HEK293 (cell line): ENCODE measurements at regions not wholly inside any gene's neighbourhood (a gene's known extent, or its start where the extent isn't known, plus 50 kb on each side); places are given as distances from the start of the nearest gene placed in this dataset.
A peak's percentile ranks its signal among the peaks of the same experiment; 100 is the strongest.

Source experiments
- CTCF ChIA-PET: fragments of 350-600 bp; formaldehyde crosslinking; extraction: SDS; loops from one replicate; lab custom pipeline; 2021; ENCODE audit warnings: antibody characterized with exemption; lab: Yijun Ruan, JAX
- POLR2A ChIA-PET: fragments of 300-600 bp; formaldehyde crosslinking; extraction: SDS; loops from one replicate; lab custom pipeline; 2020; ENCODE audit warnings: antibody characterized with exemption, inconsistent platforms; lab: Yijun Ruan, JAX
- H3K27ac ChIP-seq: fragments of 200-500 bp; sonication (Bioruptor generic); 2 replicates; pipeline ENCODE4 v1.5.1; 2014; ENCODE audit warnings: low read depth, low read length, control low read depth, inconsistent platforms; ENCODE audit errors: extremely low read depth
- H3K36me3 ChIP-seq, 2 experiments: fragments of 200-500 bp in 1 of 2; sonication (Bioruptor generic) in 1 of 2; 1 replicate in 1 of 2; 2 replicates in 1 of 2; pipeline ENCODE4 v1.5.1; 2014 to 2017; ENCODE audit warnings: inconsistent platforms in 2 of 2, low read length in 2 of 2; ENCODE audit not compliant: control insufficient read depth in 2 of 2, insufficient read depth in 1 of 2
- H3K4me1 ChIP-seq: fragments of 200-500 bp; sonication (Bioruptor generic); 2 replicates; pipeline ENCODE4 v1.5.1; 2014; ENCODE audit warnings: mild to moderate bottlenecking, low read length, inconsistent platforms; ENCODE audit not compliant: control insufficient read depth, insufficient read depth
- H3K4me3 ChIP-seq: 2 replicates; pipeline ENCODE4 v1.5.1; 2011; ENCODE audit warnings: low read depth, mild to moderate bottlenecking, control low read depth, low read length, moderate library complexity
- H3K9me3 ChIP-seq: fragments of 200-500 bp; sonication (Bioruptor generic); 2 replicates; pipeline ENCODE4 v1.5.1; 2014; ENCODE audit warnings: low read depth, low read length, inconsistent platforms; ENCODE audit not compliant: control insufficient read depth, insufficient read depth
- FEZF1 ChIP-seq: fragments of 450-650 bp; formaldehyde crosslinking; IDR thresholded peaks from 2 replicates; pipeline ENCODE4 v1.5.1; 2016; ENCODE audit warnings: missing biosample characterization, missing genetic modification characterization
- GLI4 ChIP-seq: fragments of 450-650 bp; formaldehyde crosslinking; IDR thresholded peaks from 2 replicates; pipeline ENCODE4 v1.5.1; 2016; ENCODE audit warnings: missing biosample characterization, missing genetic modification characterization
- GLIS1 ChIP-seq: fragments of 450-650 bp; formaldehyde crosslinking; IDR thresholded peaks from 2 replicates; pipeline ENCODE4 v1.5.1; 2016; ENCODE audit warnings: missing biosample characterization, missing genetic modification characterization
- REPIN1 ChIP-seq: fragments of 450-650 bp; formaldehyde crosslinking; IDR thresholded peaks from 2 replicates; pipeline ENCODE4 v1.5.1; 2017; ENCODE audit warnings: missing biosample characterization, missing genetic modification characterization, low read depth
- ZBTB1 ChIP-seq: fragments of 450-650 bp; formaldehyde crosslinking; IDR thresholded peaks from 2 replicates; pipeline ENCODE4 v1.5.1; 2016; ENCODE audit warnings: missing biosample characterization, missing genetic modification characterization
- ZFHX2 ChIP-seq: fragments of 450-650 bp; formaldehyde crosslinking; conservative IDR thresholded peaks from 2 replicates; pipeline ENCODE4 v1.5.1; 2016; ENCODE audit warnings: missing biosample characterization, missing genetic modification characterization
- ZIC2 ChIP-seq: fragments of 450-650 bp; formaldehyde crosslinking; IDR thresholded peaks from 2 replicates; pipeline ENCODE4 v1.5.1; 2016; ENCODE audit warnings: missing biosample characterization, missing genetic modification characterization
- ZNF112 ChIP-seq: fragments of 450-650 bp; formaldehyde crosslinking; IDR thresholded peaks from 2 replicates; pipeline ENCODE4 v1.5.0; 2017; ENCODE audit warnings: missing biosample characterization, missing genetic modification characterization
- ZNF157 ChIP-seq: fragments of 450-650 bp; formaldehyde crosslinking; IDR thresholded peaks from 2 replicates; pipeline ENCODE4 v1.5.1; 2016; ENCODE audit warnings: missing biosample characterization, missing genetic modification characterization
- ZNF16 ChIP-seq: fragments of 450-650 bp; formaldehyde crosslinking; IDR thresholded peaks from 2 replicates; pipeline ENCODE4 v1.5.1; 2016; ENCODE audit warnings: low read depth, missing biosample characterization, missing genetic modification characterization
- ZNF184 ChIP-seq: fragments of 450-650 bp; IDR thresholded peaks from 2 replicates; pipeline ENCODE4 v1.5.1; 2018; ENCODE audit warnings: missing biosample characterization, mild to moderate bottlenecking, missing genetic modification characterization
- ZNF23 ChIP-seq: fragments of 450-650 bp; formaldehyde crosslinking; IDR thresholded peaks from 2 replicates; pipeline ENCODE4 v1.5.1; 2016; ENCODE audit warnings: missing biosample characterization, missing genetic modification characterization, borderline replicate concordance
- ZNF248 ChIP-seq: fragments of 450-650 bp; formaldehyde crosslinking; IDR thresholded peaks from 2 replicates; pipeline ENCODE4 v1.5.1; 2017; ENCODE audit warnings: missing biosample characterization, missing genetic modification characterization
- ZNF423 ChIP-seq: fragments of 450-650 bp; formaldehyde crosslinking; IDR thresholded peaks from 2 replicates; pipeline ENCODE4 v1.5.1; 2016; ENCODE audit warnings: missing biosample characterization, missing genetic modification characterization
- ZNF426 ChIP-seq: fragments of 450-650 bp; formaldehyde crosslinking; IDR thresholded peaks from 2 replicates; pipeline ENCODE4 v1.5.1; 2017; ENCODE audit warnings: missing biosample characterization, missing genetic modification characterization, mild to moderate bottlenecking, inconsistent platforms, moderate library complexity
- ZNF501 ChIP-seq: fragments of 450-650 bp; formaldehyde crosslinking; IDR thresholded peaks from 2 replicates; pipeline ENCODE4 v1.5.1; 2016; ENCODE audit warnings: missing biosample characterization, missing genetic modification characterization
- ZNF544 ChIP-seq: fragments of 450-650 bp; formaldehyde crosslinking; IDR thresholded peaks from 2 replicates; pipeline ENCODE4 v1.5.0; 2017; ENCODE audit warnings: missing biosample characterization, missing genetic modification characterization
- ZNF571 ChIP-seq: fragments of 450-650 bp; formaldehyde crosslinking; IDR thresholded peaks from 2 replicates; pipeline ENCODE4 v1.5.0; 2017; ENCODE audit warnings: missing biosample characterization, missing genetic modification characterization
- ZNF585B ChIP-seq: fragments of 450-650 bp; formaldehyde crosslinking; IDR thresholded peaks from 2 replicates; pipeline ENCODE4 v1.5.1; 2016; ENCODE audit warnings: missing biosample characterization, missing genetic modification characterization
- ZNF76 ChIP-seq: fragments of 450-650 bp; formaldehyde crosslinking; IDR thresholded peaks from 2 replicates; pipeline ENCODE4; 2016; ENCODE audit warnings: low read depth, missing biosample characterization, missing genetic modification characterization, borderline replicate concordance
- ZNF843 ChIP-seq: fragments of 450-650 bp; formaldehyde crosslinking; IDR thresholded peaks from 2 replicates; pipeline ENCODE4 v1.5.1; 2016; ENCODE audit warnings: missing biosample characterization, missing genetic modification characterization
- TF ChIP-seq, protein P1 (sequence below): fragments of 450-650 bp; formaldehyde crosslinking; IDR thresholded peaks from 2 replicates; pipeline ENCODE4 v1.5.1; 2016; ENCODE audit warnings: missing biosample characterization, missing genetic modification characterization
- TF ChIP-seq, protein P2 (sequence below): fragments of 450-650 bp; formaldehyde crosslinking; IDR thresholded peaks from 2 replicates; pipeline ENCODE4 v1.5.1; 2016; ENCODE audit warnings: missing biosample characterization, missing genetic modification characterization
- TF ChIP-seq, protein P3 (sequence below): fragments of 450-650 bp; IDR thresholded peaks from 2 replicates; pipeline ENCODE4 v1.5.1; 2018; ENCODE audit warnings: missing biosample characterization, missing genetic modification characterization
- TF ChIP-seq, protein P4 (sequence below): fragments of 450-650 bp; formaldehyde crosslinking; IDR thresholded peaks from 2 replicates; pipeline ENCODE4 v1.5.1; 2016; ENCODE audit warnings: missing biosample characterization, missing genetic modification characterization

DNA sequence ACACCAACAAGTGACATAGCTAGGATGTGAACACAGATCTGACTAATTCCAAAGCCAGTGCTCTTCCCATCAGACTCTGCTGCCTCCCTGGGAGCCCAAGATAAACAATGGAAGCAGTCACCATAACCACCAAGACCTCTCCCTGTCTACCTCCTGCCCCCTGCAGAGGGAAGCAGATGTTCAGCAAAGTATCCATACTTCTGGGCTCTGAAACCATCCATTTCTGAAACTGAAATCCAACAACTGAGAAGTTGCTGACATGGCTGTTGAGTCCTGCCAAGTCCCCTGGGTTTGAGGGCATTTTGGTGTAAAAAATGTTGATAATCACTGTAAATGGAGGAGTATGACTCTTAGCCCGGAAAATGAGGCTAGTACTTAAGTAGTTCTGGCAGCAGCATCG is 102.1 kb downstream of the TYW3 start:
- peak; percentile 100 for TF ChIP-seq GLIS1 (tag by site-specific recombination)
- peak; percentile 32; the same call in 1 of the 2 replicates for TF ChIP-seq ZIC2 (tag by site-specific recombination)
- TF ChIP-seq, protein P1, sequence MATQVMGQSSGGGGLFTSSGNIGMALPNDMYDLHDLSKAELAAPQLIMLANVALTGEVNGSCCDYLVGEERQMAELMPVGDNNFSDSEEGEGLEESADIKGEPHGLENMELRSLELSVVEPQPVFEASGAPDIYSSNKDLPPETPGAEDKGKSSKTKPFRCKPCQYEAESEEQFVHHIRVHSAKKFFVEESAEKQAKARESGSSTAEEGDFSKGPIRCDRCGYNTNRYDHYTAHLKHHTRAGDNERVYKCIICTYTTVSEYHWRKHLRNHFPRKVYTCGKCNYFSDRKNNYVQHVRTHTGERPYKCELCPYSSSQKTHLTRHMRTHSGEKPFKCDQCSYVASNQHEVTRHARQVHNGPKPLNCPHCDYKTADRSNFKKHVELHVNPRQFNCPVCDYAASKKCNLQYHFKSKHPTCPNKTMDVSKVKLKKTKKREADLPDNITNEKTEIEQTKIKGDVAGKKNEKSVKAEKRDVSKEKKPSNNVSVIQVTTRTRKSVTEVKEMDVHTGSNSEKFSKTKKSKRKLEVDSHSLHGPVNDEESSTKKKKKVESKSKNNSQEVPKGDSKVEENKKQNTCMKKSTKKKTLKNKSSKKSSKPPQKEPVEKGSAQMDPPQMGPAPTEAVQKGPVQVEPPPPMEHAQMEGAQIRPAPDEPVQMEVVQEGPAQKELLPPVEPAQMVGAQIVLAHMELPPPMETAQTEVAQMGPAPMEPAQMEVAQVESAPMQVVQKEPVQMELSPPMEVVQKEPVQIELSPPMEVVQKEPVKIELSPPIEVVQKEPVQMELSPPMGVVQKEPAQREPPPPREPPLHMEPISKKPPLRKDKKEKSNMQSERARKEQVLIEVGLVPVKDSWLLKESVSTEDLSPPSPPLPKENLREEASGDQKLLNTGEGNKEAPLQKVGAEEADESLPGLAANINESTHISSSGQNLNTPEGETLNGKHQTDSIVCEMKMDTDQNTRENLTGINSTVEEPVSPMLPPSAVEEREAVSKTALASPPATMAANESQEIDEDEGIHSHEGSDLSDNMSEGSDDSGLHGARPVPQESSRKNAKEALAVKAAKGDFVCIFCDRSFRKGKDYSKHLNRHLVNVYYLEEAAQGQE (tag by site-specific recombination) = no peak
- no peak for TF ChIP-seq ZNF843 (tag by site-specific recombination)
- TF ChIP-seq ZNF501 (tag by site-specific recombination) = no peak
- H3K9me3 ChIP-seq = no peaks in the 10 kb centered on the region
- H3K27ac ChIP-seq = no peak overlapping the region
- H3K36me3 ChIP-seq = no peaks in the 10 kb centered on the region
- ChIA-PET POLR2A (no interaction called here), CTCF (no interaction called here)
- 0 out of 2 replicates have a peak, but pooled peaks cover 3% of the 10 kb centered on the region for H3K4me1 ChIP-seq
- no peak overlapping the region for H3K4me3 ChIP-seq

DNA sequence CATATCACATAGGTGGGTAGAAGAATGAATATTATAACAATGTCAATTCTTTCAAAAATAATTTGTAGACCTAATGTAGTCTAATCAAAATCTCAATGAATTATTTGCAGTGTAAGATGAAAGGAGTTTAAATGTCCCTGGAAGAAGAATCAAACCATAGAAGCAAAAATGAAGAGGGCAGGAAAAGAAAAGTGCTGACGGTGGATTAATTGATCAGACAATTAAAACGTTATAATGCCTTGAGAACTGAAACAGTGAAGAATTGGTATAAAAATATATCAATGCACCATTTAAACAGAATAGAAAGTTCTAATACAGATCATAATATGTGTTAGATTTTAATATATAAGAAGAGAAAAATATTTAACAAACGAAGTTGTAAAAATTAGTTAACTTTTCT is 109.8 kb downstream of the TYW3 start:
- Histone ChIP-seq H3K27ac (no peak overlapping the region), H3K36me3 (no peaks in the 10 kb centered on the region), H3K9me3 (no peaks in the 10 kb centered on the region), H3K4me1 (no peaks in the 10 kb centered on the region), H3K4me3 (no peak overlapping the region)
- TF ChIP-seq, protein P2, sequence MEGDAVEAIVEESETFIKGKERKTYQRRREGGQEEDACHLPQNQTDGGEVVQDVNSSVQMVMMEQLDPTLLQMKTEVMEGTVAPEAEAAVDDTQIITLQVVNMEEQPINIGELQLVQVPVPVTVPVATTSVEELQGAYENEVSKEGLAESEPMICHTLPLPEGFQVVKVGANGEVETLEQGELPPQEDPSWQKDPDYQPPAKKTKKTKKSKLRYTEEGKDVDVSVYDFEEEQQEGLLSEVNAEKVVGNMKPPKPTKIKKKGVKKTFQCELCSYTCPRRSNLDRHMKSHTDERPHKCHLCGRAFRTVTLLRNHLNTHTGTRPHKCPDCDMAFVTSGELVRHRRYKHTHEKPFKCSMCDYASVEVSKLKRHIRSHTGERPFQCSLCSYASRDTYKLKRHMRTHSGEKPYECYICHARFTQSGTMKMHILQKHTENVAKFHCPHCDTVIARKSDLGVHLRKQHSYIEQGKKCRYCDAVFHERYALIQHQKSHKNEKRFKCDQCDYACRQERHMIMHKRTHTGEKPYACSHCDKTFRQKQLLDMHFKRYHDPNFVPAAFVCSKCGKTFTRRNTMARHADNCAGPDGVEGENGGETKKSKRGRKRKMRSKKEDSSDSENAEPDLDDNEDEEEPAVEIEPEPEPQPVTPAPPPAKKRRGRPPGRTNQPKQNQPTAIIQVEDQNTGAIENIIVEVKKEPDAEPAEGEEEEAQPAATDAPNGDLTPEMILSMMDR (tag by site-specific recombination) = no peak
- TF ChIP-seq ZNF544 (tag by site-specific recombination) (no peak), ZNF423 (tag by site-specific recombination) (no peak), GLIS1 (tag by site-specific recombination) (no peak)
- CTCF ChIA-PET = no interaction called here
- POLR2A ChIA-PET = no interaction called here

DNA sequence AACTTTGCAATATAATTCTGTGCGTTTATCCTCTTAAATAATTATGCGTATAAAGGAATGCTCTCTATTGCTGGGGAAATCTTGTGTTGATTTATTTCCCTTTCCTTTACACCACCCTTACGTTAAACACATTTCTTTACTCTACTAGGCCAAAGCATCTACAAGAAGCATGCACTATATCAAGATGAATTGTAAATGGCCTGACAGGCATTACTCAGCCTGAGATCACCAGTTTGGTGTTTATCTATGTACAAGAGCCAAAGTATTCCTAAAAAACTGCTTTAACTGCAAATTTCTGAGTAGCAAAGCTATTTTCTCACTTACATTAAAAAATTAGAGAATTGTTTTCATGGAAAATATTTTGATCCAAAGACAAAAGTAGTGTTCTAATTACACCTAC is 114.8 kb downstream of the TYW3 start:
- Histone ChIP-seq H3K36me3 (no peaks in the 10 kb centered on the region), H3K9me3 (no peaks in the 10 kb centered on the region), H3K27ac (no peak overlapping the region), H3K4me3 (no peak overlapping the region), H3K4me1 (no peaks in the 10 kb centered on the region)
- ChIA-PET POLR2A (no interaction called here), CTCF (no interaction called here)
- TF ChIP-seq ZBTB1 (tag by site-specific recombination) (no peak), REPIN1 (tag by site-specific recombination) (no peak), ZNF585B (tag by site-specific recombination) (no peak), ZNF248 (no peak), ZNF16 (tag by site-specific recombination) (no peak), ZNF571 (tag by site-specific recombination) (no peak), ZNF157 (tag by site-specific recombination) (no peak), ZNF426 (no peak), ZFHX2 (no peak), GLI4 (tag by site-specific recombination) (no peak), ZNF184 (tag by site-specific recombination) (no peak), FEZF1 (no peak), ZNF112 (tag by site-specific recombination) (no peak), ZNF23 (tag by site-specific recombination) (no peak), ZNF76 (tag by site-specific recombination) (no peak), ZNF544 (tag by site-specific recombination) (no peak)
- TF ChIP-seq, protein P3, sequence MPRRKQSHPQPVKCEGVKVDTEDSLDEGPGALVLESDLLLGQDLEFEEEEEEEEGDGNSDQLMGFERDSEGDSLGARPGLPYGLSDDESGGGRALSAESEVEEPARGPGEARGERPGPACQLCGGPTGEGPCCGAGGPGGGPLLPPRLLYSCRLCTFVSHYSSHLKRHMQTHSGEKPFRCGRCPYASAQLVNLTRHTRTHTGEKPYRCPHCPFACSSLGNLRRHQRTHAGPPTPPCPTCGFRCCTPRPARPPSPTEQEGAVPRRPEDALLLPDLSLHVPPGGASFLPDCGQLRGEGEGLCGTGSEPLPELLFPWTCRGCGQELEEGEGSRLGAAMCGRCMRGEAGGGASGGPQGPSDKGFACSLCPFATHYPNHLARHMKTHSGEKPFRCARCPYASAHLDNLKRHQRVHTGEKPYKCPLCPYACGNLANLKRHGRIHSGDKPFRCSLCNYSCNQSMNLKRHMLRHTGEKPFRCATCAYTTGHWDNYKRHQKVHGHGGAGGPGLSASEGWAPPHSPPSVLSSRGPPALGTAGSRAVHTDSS (tag by site-specific recombination) = no peak
- TF ChIP-seq, protein P4, sequence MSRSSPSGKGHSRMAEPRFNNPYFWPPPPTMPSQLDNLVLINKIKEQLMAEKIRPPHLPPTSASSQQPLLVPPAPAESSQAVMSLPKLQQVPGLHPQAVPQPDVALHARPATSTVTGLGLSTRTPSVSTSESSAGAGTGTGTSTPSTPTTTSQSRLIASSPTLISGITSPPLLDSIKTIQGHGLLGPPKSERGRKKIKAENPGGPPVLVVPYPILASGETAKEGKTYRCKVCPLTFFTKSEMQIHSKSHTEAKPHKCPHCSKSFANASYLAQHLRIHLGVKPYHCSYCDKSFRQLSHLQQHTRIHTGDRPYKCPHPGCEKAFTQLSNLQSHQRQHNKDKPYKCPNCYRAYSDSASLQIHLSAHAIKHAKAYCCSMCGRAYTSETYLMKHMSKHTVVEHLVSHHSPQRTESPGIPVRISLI = no peak
